WI38 (cell line): ENCODE measurements at regions not wholly inside any gene's neighbourhood (a gene's known extent, or its start where the extent isn't known, plus 50 kb on each side); places are given as distances from the start of the nearest gene placed in this dataset.

Source experiments
- H3K4me3 ChIP-seq: 2 replicates; pipeline ENCODE4 v1.5.1; 2011; ENCODE audit warnings: low read depth, mild to moderate bottlenecking, control low read depth, low read length
- CTCF ChIP-seq: IDR thresholded peaks from 2 replicates; pipeline ENCODE4 v1.5.1; 2012; ENCODE audit warnings: low read depth, mild to moderate bottlenecking, control low read depth, low read length

DNA sequence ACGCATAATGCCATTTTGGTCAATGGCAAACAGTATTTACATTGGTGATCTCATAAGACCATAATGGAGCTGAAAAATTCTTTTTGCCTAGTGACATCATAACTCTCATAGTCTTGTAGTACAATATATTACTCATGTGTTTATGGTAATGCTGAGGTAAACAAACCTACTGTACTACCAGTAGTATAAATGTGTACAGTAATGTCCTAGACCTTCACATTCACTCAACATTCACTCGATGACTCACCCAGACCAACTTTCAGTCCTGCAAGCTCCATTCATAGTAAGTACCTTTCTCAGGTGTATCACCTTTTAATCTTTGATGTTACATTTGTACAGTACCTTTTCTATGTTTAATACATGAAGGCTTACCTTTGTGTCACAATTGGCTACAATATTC lies 558.2 kb upstream of the PIK3C3 start:
- H3K4me3 ChIP-seq = no peak overlapping the region
- no peak for TF ChIP-seq CTCF

DNA sequence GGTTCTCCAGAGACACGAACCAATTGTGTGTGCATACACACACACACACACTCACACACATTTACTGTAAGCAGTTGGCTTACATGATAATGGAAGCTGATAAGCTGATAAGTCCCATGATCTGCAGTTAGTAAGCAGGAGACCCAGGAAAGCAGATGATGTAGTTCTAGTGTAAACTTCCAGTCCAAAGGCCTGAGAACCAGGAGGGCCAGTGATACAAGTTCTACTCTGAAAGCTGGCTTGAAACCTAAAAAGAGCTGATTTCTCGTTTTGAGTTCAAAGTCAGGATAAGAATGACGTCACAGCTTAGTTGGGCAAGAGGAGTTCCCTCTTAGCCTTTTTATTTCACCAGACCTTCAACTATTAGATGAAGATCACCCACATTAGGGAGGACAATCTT lies 558.8 kb upstream of the PIK3C3 start:
- H3K4me3 ChIP-seq = no peak overlapping the region
- TF ChIP-seq CTCF = no peak

GRCh38 chr18:41395695-41396094 lies 559.3 kb upstream of the PIK3C3 start:
- TF ChIP-seq CTCF = no peak
- no peak overlapping the region for H3K4me3 ChIP-seq

- peak; percentile 73 for TF ChIP-seq CTCF
- H3K4me3 ChIP-seq = peak overlapping the region; percentile 58
Measured at GRCh38 chr18:41391616-41392595, 563.1 kb upstream of the PIK3C3 start.

DNA sequence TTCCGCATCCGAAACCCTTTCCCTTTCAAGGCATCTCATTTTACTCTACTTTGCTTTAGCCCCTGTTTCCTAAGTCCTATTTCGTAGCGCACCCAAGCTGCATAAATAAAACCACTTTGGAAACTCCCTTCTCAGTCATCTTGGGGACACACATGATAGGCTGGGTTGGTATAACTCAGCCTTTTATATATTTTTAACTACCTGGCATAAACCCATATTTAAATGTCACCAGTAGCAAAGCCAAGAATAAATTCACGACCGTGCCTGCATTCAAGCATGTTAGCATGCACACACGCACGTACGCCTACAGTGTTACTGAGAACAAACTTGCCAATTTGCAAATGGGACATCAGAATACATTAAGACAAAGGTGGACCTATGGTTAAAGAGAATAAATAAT lies 564.7 kb upstream of the PIK3C3 start:
- TF ChIP-seq CTCF = no peak
- H3K4me3 ChIP-seq = no peak overlapping the region

- 0 out of 2 replicates have a peak, but pooled peaks have one; percentile 6 for TF ChIP-seq CTCF
- H3K4me3 ChIP-seq = no peak overlapping the region
Measured at GRCh38 chr18:41378598-41378997, 576.4 kb upstream of the PIK3C3 start.

- no peak overlapping the region for H3K4me3 ChIP-seq
- no peak for TF ChIP-seq CTCF
Measured at GRCh38 chr18:41373612-41374011, 581.4 kb upstream of the PIK3C3 start.
